ENCODE measurements at regions not wholly inside any gene's neighbourhood (a gene's known extent, or its start where the extent isn't known, plus 50 kb on each side); places are given as distances from the start of the nearest gene placed in this dataset.

GRCh38 chr2:14363137-14363536 lies 269.4 kb upstream of the LRATD1 start (continued):
- no peak for TF ChIP-seq ZNF462 (CRISPR knock-in tag; IDR thresholded peaks at IDR 0.05)
- no peak for TF ChIP-seq JUNB (IDR thresholded peaks at IDR 0.05; ENCODE audit: unreplicated experiment)
- no peak for TF ChIP-seq EZH2phosphoT487 (IDR thresholded peaks at IDR 0.05; ENCODE audit: unreplicated experiment)
- TF ChIP-seq REST (IDR thresholded peaks at IDR 0.05; ENCODE audit: unreplicated experiment) = no peak
- TF ChIP-seq ETS1 (IDR thresholded peaks at IDR 0.05) = no peak
